ENCODE measurements at regions not wholly inside any gene's neighbourhood (a gene's known extent, or its start where the extent isn't known, plus 50 kb on each side); places are given as distances from the start of the nearest gene placed in this dataset.

DNA sequence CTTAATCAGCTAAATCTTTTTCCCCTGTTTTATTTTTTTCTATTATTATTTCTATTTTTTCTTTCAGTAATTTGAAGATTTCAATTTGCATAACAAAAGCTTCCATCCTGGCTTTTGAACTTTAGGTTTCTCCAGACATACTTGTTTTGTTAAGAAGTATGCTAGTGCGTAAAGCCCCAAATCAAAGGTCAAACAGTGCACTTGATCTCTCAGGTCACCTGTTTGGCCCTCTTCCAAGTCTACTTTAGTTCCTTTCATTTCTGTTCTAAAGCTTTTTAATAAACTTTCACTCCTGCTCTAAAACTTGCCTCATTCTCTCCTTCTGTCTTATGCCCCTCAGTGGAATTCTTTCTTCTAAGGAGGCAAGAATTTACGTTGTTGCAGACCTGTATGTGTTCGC lies 54.6 kb upstream of the ATXN7L3B start:
- TF ChIP-seq TAF1 (IDR thresholded peaks at IDR 0.05; ENCODE audit: low read depth), result no peak
- no peak for TF ChIP-seq YY1 (IDR thresholded peaks at IDR 0.05; ENCODE audit: low read depth)
- TF ChIP-seq, protein P1, sequence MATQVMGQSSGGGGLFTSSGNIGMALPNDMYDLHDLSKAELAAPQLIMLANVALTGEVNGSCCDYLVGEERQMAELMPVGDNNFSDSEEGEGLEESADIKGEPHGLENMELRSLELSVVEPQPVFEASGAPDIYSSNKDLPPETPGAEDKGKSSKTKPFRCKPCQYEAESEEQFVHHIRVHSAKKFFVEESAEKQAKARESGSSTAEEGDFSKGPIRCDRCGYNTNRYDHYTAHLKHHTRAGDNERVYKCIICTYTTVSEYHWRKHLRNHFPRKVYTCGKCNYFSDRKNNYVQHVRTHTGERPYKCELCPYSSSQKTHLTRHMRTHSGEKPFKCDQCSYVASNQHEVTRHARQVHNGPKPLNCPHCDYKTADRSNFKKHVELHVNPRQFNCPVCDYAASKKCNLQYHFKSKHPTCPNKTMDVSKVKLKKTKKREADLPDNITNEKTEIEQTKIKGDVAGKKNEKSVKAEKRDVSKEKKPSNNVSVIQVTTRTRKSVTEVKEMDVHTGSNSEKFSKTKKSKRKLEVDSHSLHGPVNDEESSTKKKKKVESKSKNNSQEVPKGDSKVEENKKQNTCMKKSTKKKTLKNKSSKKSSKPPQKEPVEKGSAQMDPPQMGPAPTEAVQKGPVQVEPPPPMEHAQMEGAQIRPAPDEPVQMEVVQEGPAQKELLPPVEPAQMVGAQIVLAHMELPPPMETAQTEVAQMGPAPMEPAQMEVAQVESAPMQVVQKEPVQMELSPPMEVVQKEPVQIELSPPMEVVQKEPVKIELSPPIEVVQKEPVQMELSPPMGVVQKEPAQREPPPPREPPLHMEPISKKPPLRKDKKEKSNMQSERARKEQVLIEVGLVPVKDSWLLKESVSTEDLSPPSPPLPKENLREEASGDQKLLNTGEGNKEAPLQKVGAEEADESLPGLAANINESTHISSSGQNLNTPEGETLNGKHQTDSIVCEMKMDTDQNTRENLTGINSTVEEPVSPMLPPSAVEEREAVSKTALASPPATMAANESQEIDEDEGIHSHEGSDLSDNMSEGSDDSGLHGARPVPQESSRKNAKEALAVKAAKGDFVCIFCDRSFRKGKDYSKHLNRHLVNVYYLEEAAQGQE (IDR thresholded peaks at IDR 0.05; ENCODE audit: low read depth), result no peak
- TF ChIP-seq CEBPB (IDR thresholded peaks at IDR 0.05), result no peak
- TF ChIP-seq EGR1 (IDR thresholded peaks at IDR 0.05), result no peak
- TF ChIP-seq, protein P2, sequence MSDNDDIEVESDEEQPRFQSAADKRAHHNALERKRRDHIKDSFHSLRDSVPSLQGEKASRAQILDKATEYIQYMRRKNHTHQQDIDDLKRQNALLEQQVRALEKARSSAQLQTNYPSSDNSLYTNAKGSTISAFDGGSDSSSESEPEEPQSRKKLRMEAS (IDR thresholded peaks at IDR 0.05), result no peak
- TF ChIP-seq, protein P3, sequence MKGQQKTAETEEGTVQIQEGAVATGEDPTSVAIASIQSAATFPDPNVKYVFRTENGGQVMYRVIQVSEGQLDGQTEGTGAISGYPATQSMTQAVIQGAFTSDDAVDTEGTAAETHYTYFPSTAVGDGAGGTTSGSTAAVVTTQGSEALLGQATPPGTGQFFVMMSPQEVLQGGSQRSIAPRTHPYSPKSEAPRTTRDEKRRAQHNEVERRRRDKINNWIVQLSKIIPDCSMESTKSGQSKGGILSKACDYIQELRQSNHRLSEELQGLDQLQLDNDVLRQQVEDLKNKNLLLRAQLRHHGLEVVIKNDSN (IDR thresholded peaks at IDR 0.05), result no peak
- TF ChIP-seq CREB1 (IDR thresholded peaks at IDR 0.05; ENCODE audit: low read depth), result no peak
- TF ChIP-seq EP300 (IDR thresholded peaks at IDR 0.05; ENCODE audit: borderline replicate concordance), result no peak

Data from Ishikawa (cell line).